Skeletal muscle satellite cell (primary cell): ENCODE measurements at regions not wholly inside any gene's neighbourhood (a gene's known extent, or its start where the extent isn't known, plus 50 kb on each side); places are given as distances from the start of the nearest gene placed in this dataset.
"Not testable (repeated sequence)": the region's sequence is repeated elsewhere in the genome, so short reads cannot be mapped to it uniquely, and the experiment has no call there.

Source experiments
- H3K27me3 ChIP-seq: 2 replicates; pipeline ENCODE4 v1.7.0; 2013; ENCODE audit warnings: low read length; ENCODE audit not compliant: control insufficient read depth, insufficient read depth
- H3K36me3 ChIP-seq: 2 replicates; pipeline ENCODE4 v1.7.0; 2013; ENCODE audit warnings: mild to moderate bottlenecking, control low read depth, low read length; ENCODE audit not compliant: insufficient read depth
- H3K4me1 ChIP-seq: 2 replicates; pipeline ENCODE4 v1.7.0; 2013; ENCODE audit warnings: low read length; ENCODE audit not compliant: control insufficient read depth, insufficient read depth
- H3K4me2 ChIP-seq: 2 replicates; pipeline ENCODE4 v1.7.0; 2013; ENCODE audit warnings: mild to moderate bottlenecking, low read length
- H3K4me3 ChIP-seq: 2 replicates; pipeline ENCODE4 v1.7.0; 2013; ENCODE audit warnings: low read length
- H3K9ac ChIP-seq: 2 replicates; pipeline ENCODE4 v1.7.0; 2013; ENCODE audit warnings: mild to moderate bottlenecking, low read depth, low read length, moderate library complexity
- H3K9me3 ChIP-seq: replicated peaks from 2 replicates; pipeline ENCODE4 v1.7.0; 2013; ENCODE audit warnings: mild to moderate bottlenecking, control low read depth, low read length

DNA sequence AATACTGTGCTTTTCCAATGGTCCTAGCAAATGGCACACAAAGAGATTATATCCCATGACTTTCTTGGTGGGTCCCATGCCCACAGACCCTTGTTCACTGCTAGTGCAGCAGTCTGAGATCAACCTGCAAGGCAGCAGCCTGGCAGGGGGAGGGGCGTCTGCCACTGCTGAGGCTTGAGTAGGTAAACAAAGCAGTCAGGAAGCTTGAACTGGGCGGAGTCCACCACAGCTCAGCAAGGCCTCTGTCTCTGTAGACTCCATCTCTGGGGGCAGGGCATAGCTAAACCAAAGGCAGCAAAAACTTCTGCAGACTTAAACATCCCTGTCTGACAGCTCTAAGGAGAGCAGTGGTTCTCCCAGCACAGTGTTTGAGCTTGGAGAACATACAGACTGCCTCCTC lies 82.9 kb downstream of the ZNF737 start:
- Histone ChIP-seq H3K9me3 (no peaks in the 10 kb centered on the region), H3K4me2 (no peak overlapping the region), H3K27me3 (no peaks in the 10 kb centered on the region), H3K36me3 (no peaks in the 10 kb centered on the region), H3K4me1 (no peaks in the 10 kb centered on the region), H3K4me3 (no peak overlapping the region), H3K9ac (no peak overlapping the region)

DNA sequence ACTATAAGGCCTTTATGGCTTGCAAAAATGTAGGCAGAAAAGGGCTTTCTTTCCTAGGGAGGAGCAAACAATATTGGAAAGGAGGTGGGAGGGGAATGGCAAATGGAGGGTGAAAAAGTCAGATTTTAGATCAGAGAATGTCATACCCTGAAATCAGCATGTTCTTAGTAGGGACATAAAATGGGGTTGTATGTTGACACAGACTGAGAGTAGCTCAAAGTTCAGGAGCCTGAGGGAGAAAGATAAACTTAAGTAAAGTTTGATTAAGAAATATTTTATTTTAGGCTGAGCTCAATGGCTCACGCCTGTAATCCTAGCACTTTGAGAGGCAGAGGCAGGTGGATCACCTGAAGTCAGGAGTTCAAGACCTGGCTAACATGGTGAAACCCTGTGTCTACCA lies 83.8 kb downstream of the ZNF737 start:
- no peaks in the 10 kb centered on the region for H3K4me1 ChIP-seq
- no peaks in the 10 kb centered on the region for H3K27me3 ChIP-seq
- no peaks in the 10 kb centered on the region for H3K36me3 ChIP-seq
- H3K9me3 ChIP-seq, result no peaks in the 10 kb centered on the region
- no peak overlapping the region for H3K9ac ChIP-seq
- H3K4me2 ChIP-seq, result no peak overlapping the region
- no peak overlapping the region for H3K4me3 ChIP-seq

DNA sequence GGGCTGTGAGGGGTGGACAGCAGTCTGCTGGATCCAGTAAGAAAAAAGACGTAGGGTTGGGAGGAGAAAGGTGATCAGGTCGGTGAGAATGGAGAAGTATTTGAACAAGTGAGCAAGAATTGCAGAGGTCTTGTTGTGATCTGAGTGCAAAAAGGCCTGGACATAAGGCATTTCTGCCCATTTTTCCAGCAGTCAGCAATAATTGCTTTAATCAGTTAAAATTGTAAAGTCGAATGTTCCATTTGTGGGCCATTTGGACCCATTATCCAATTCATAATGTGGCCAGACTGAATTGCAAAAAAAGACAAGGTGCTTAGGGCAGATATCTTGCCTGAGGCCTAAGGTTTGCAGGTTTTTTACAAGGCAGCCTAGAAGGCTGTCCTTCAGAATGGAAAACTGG lies 86.1 kb downstream of the ZNF737 start:
- Histone ChIP-seq H3K9me3 (peaks cover 4% of the 10 kb centered on the region), H3K27me3 (no peaks in the 10 kb centered on the region), H3K4me3 (no peak overlapping the region), H3K4me2 (no peak overlapping the region), H3K9ac (no peak overlapping the region), H3K4me1 (no peaks in the 10 kb centered on the region), H3K36me3 (no peaks in the 10 kb centered on the region)

DNA sequence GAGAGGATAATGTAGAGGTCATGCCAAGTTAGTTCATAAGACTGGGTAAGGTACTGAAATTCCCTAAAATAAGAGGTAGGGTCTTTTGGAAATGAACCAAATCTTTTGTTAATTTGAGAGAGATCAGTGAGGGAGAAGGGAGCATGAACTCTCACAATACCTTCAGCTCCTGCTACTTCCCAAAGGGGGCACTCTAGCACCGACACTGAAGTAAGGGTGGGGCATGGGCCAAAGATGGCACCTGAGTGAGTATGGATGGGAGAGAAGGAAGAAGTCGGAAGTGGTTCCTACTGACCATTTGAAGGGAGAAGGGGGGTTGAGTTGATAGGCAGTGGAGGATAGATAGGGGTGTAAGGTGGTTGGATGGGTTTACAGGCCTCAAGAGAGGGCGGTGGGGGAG lies 86.6 kb downstream of the ZNF737 start:
- no peaks in the 10 kb centered on the region for H3K36me3 ChIP-seq
- no peak overlapping the region for H3K4me2 ChIP-seq
- no peaks in the 10 kb centered on the region for H3K27me3 ChIP-seq
- H3K4me3 ChIP-seq, result no peak overlapping the region
- peaks cover 4% of the 10 kb centered on the region for H3K9me3 ChIP-seq
- no peak overlapping the region for H3K9ac ChIP-seq
- H3K4me1 ChIP-seq, result no peaks in the 10 kb centered on the region

DNA sequence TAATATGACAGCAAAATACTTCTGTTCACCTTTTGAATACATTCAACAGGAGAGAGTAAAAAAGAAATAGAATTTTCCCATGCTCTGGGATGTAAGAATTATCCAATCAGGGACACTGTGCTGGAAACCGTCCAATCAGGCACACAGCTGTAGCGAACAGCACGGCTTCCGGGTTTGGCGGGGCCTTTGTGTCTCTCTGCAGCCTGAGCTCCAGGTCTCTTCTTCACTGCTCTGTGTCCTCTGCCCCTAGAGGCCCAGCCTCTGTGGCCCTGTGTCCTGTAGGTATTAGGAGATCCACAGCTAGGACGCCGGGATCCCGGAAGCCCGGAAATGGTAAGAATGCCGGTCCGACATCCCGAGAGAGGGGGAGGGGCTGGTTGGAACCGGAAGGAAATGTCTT lies 92.7 kb downstream of the ZNF737 start:
- H3K4me1 ChIP-seq, result no peaks in the 10 kb centered on the region
- H3K36me3 ChIP-seq, result no peaks in the 10 kb centered on the region
- H3K9me3 ChIP-seq, result peaks cover 4% of the 10 kb centered on the region
- no peak overlapping the region for H3K4me3 ChIP-seq
- no peaks in the 10 kb centered on the region for H3K27me3 ChIP-seq
- H3K9ac ChIP-seq, result no peak overlapping the region
- H3K4me2 ChIP-seq, result no peak overlapping the region

DNA sequence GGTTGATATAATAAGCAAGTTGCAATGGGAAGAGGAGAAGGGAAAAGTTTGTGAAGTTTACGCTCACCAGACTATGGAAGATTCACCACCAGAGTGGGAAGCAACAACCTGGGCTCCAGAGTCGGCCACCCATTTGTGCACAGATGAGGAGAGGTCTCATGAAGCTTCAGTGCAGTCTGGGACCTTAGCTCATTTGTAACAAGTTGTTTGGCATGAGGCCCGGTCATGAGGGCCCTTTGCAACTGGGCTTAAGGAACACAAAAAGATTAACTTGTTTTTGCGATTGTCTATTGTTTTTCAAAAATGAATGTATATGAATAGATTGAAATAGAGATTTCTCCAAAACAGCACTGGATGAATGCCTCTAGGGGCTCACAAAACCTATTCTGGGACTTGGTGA lies 94.2 kb downstream of the ZNF737 start:
- no peak overlapping the region for H3K4me2 ChIP-seq
- H3K4me1 ChIP-seq, result no peaks in the 10 kb centered on the region
- H3K27me3 ChIP-seq, result no peaks in the 10 kb centered on the region
- H3K4me3 ChIP-seq, result no peak overlapping the region
- H3K9me3 ChIP-seq, result peaks cover 4% of the 10 kb centered on the region
- H3K9ac ChIP-seq, result no peak overlapping the region
- H3K36me3 ChIP-seq, result no peaks in the 10 kb centered on the region

DNA sequence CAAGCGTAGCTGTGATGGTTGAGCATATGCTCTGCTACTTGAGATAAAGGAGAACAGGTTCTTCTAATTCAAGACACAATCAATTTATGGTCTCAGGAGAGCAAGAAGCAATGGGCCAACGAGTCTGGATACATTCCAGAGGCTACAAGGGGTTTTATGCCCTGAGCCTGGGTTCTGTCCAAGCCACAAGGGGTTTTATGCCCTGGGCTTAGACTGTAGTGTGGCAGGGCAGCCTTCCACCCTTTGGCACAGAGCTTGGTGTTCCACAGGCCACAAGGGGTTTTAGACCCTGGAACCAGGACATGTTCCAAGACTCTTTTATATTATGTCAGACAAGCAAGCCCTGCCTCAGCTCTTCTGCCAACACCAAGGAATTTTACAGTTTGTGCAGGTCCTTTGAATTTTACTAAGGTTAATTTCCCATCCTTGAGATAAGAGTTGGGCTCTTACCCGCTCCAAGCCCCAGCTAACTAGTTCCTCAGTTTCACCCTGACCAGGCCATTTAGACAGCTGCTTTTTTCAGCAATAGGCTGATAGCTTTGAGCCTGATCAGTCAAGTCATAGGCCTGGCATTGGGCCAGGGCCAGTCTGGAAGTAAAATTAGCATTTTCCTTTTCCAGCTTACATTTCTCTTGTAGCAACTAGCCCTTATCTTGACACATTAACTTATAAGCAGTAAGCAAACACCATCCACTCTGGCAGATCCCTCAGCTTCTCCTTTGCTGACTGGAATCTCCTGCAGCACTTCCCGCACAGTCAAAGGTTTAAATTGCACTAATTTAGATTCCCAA lies 95.0 kb downstream of the ZNF737 start:
- H3K9ac ChIP-seq, result no peak overlapping the region
- H3K27me3 ChIP-seq, result no peaks in the 10 kb centered on the region
- H3K36me3 ChIP-seq, result no peaks in the 10 kb centered on the region
- no peak overlapping the region for H3K4me2 ChIP-seq
- no peak overlapping the region for H3K4me3 ChIP-seq
- peaks cover 4% of the 10 kb centered on the region for H3K9me3 ChIP-seq
- H3K4me1 ChIP-seq, result no peaks in the 10 kb centered on the region

DNA sequence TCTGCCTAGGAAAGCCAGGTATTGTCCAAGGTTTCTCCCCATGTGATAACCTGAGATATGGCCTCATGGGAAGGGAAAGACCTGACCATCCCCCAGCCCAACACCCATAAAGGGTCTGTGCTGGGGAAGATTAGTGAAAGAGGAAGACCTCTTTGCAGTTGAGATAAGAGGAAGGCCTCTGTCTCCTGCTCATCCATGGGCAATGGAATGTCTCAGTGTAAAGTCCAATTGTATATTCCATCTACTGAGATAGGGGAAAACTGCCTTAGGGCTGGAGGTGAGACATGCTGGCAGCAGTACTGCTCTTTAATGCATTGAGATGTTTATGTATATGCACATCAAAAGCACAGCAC lies 99.0 kb downstream of the ZNF737 start:
- H3K36me3 ChIP-seq, H3K4me2 ChIP-seq, H3K27me3 ChIP-seq, H3K4me3 ChIP-seq, H3K9ac ChIP-seq, H3K4me1 ChIP-seq, H3K9me3 ChIP-seq: not testable (repeated sequence)

DNA sequence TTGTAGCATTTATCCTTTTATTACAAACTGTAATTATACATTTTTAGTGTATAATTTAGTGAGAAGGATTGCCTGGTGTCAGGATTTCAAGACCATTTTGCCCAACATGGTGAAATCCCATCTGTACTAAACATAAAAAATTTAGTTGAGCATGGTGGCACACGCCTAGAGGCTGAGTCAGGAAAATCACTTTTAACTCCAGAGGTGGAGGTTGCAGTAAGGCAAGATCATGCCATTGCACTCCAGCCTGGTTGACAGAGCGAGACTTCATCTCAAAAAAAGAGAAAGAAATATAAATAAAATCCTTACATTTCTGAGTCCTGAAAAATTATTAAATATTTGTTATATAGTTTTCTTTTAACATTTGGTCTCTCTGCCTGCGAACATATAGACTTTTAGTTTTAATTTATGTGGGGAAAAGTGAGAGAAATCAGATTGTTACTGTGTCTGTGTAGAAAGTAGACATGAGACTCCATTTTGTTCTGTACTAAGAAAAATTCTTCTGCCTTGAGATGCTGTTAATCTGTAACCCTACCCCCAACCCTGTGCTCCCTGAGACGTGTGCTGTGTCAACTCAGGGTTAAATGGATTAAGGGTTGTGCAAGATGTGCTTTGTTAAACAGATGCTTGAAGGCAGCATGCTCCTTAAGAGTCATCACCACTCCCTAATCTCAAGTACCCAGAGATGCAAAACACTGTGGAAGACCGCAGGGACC lies 99.5 kb downstream of the ZNF737 start:
- H3K9me3 ChIP-seq, H3K27me3 ChIP-seq, H3K4me1 ChIP-seq, H3K4me2 ChIP-seq, H3K4me3 ChIP-seq, H3K9ac ChIP-seq, H3K36me3 ChIP-seq: not testable (repeated sequence)

DNA sequence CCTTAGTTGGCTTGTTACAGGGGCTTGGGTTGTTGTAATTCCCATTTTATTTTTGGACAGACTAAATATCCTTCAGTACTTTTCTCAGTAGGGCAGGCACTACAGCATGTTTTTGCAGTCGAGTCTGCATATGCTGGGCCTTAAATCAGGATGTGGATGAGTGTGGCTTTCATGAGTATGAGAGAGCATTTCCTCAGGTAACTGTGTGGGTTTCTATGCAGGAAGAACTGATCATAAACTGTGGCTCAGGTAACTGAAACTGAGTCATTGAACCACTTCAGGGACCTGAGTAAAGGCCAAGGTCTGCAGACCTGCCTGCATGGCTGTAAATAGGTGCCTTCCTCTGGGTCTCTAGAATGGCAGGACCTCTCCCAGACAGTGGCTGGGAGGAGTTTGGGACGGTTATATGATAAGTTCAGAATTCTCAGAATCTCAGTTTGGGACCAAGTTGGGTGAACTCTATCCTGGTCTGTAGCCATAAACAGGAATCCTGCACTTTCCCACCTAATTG lies 112.1 kb downstream of the ZNF737 start:
- no peaks in the 10 kb centered on the region for H3K27me3 ChIP-seq
- no peaks in the 10 kb centered on the region for H3K4me1 ChIP-seq
- no peak overlapping the region for H3K4me2 ChIP-seq
- H3K9ac ChIP-seq, result no peak overlapping the region
- H3K36me3 ChIP-seq, result no peaks in the 10 kb centered on the region
- no peaks in the 10 kb centered on the region for H3K9me3 ChIP-seq
- H3K4me3 ChIP-seq, result no peak overlapping the region

DNA sequence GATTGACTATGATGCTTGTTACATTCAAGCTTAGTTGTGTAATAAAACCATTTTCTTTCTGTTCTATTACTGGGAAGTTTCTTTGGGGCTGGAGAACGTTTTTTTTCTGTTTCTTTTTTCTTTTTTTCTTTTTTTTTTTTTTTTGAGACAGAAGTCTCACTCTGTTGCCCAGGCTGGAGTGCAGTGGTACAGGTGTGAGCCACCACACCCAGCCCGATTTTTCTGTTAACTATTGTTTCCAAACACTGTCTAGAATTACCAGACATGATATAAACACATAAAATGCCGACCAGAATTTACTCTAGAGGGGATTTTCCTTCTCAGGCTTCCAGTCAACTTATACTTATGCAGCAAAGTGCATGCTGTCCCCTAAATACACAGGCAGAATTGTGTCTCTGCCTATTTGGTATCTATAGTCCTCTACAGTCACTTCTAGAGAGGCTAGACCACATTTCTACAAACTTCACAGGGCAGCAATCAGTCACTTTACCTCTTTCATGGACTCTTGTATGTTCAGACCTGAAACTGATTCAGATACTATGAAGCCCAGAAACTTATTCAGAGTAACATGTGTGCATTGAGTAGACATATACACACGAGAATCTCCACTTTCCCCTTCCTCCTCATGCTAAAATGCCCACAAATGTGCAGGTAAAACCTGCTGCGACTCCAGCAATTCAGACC lies 121.2 kb downstream of the ZNF737 start:
- Histone ChIP-seq H3K27me3 (no peaks in the 10 kb centered on the region), H3K4me2 (no peak overlapping the region), H3K4me1 (no peaks in the 10 kb centered on the region), H3K9ac (no peak overlapping the region), H3K36me3 (no peaks in the 10 kb centered on the region), H3K9me3 (no peaks in the 10 kb centered on the region), H3K4me3 (no peak overlapping the region)
